K562 (cell line): ENCODE measurements at regions not wholly inside any gene's neighbourhood (a gene's known extent, or its start where the extent isn't known, plus 50 kb on each side); places are given as distances from the start of the nearest gene placed in this dataset.

Experiments used
- ATAC-seq: fragments of 200-7000 bp; cut with Tn5 transposase; 3 replicates; pipeline ENCODE4 v1.9.1; 2020; ENCODE audit warnings: moderate library complexity
- BruUV-seq: library from RNA; stranded (reverse); fragments of 400-500 nt; replicated peaks from 2 replicates; lab custom pipeline; 2021; lab: Mats Ljungman, UMichigan
- CTCF ChIA-PET: fragments of 300-600 bp; formaldehyde crosslinking; extraction: SDS; loops from one replicate; lab custom pipeline; 2021; ENCODE audit warnings: low intra/inter-chr PET ratio; lab: Yijun Ruan, JAX
- POLR2A ChIA-PET: fragments of 300-600, 350-650 bp; sonication (Branson Sonifier 250); formaldehyde crosslinking; extraction: SDS; loops from one replicate; lab custom pipeline; 2021; ENCODE audit warnings: antibody characterized with exemption, inconsistent platforms; lab: Yijun Ruan, JAX
- DNase-seq, 4 experiments: peaks; one replicate each; pipeline versions ENCODE4 v3.0.0 to v3.0.0-alpha.2; 2011 to 2018; ENCODE audit warnings: low spot score in 3 of 4, mixed read lengths in 3 of 4; ENCODE audit errors: extremely low read depth in 1 of 4
- FAIRE-seq: peaks from 2 replicates; lab custom pipeline; 2011; peaks lifted over from hg19 to GRCh38; lab: Jason Lieb, UNC
- H2AFZ ChIP-seq: 2 replicates; pipeline ENCODE4 v1.6.0; 2011; ENCODE audit warnings: low read depth, low read length, control low read depth, inconsistent platforms
- H3K27ac ChIP-seq: fragments of 200-600 bp; 3 replicates; pipeline ENCODE4 v1.8.0; 2011; ENCODE audit warnings: low read depth, mild to moderate bottlenecking, control low read depth, inconsistent platforms, low read length, moderate library complexity, mixed read lengths; ENCODE audit errors: extremely low read depth
- H3K27me3 ChIP-seq, 2 experiments: fragments of 300-600 bp in 1 of 2; 2 replicates in 1 of 2; 3 replicates in 1 of 2; pipeline versions ENCODE4 v1.6.0 to v1.8.0; 2011; ENCODE audit warnings: inconsistent platforms in 2 of 2, low read length in 2 of 2, mild to moderate bottlenecking in 1 of 2, mixed read lengths in 1 of 2, moderate library complexity in 1 of 2; ENCODE audit not compliant: control insufficient read depth in 2 of 2, insufficient read depth in 2 of 2
- H3K36me3 ChIP-seq: fragments of 300-600 bp; 3 replicates; pipeline ENCODE4 v1.8.0; 2011; ENCODE audit warnings: mild to moderate bottlenecking, low read length, inconsistent platforms; ENCODE audit not compliant: control insufficient read depth, insufficient read depth
- H3K4me1 ChIP-seq, 2 experiments: fragments of 200-600 bp in 1 of 2; replicated peaks in 1 of 2; 2 replicates in 1 of 2; 3 replicates in 1 of 2; pipeline versions ENCODE4 v1.5.1 to v1.8.0; 2011; ENCODE audit warnings: inconsistent platforms in 2 of 2, low read length in 2 of 2, mild to moderate bottlenecking in 1 of 2, mixed read lengths in 1 of 2, moderate library complexity in 1 of 2; ENCODE audit not compliant: control insufficient read depth in 2 of 2, insufficient read depth in 2 of 2
- H3K4me2 ChIP-seq: 2 replicates; pipeline ENCODE4 v1.6.1; 2011; ENCODE audit warnings: low read length, control low read depth, inconsistent platforms, mixed read lengths; ENCODE audit not compliant: insufficient read depth
- H3K4me3 ChIP-seq: fragments of 200-600 bp; sonication (generic), shearing (Covaris generic); 2 replicates; pipeline ENCODE4 v1.5.1; 2016; ENCODE audit warnings: control low read depth, inconsistent platforms
- H3K79me2 ChIP-seq: fragments of 200-600 bp; 3 replicates; pipeline ENCODE4 v1.8.0; 2011; ENCODE audit warnings: low read length, inconsistent platforms; ENCODE audit not compliant: control insufficient read depth, insufficient read depth
- H3K9ac ChIP-seq, 2 experiments: 2 replicates each; pipeline versions ENCODE4 v1.6.0 to v1.6.1; 2011; ENCODE audit warnings: low read depth in 2 of 2, low read length in 2 of 2, control low read depth in 1 of 2, inconsistent platforms in 1 of 2, mild to moderate bottlenecking in 1 of 2, mixed read lengths in 1 of 2; ENCODE audit not compliant: insufficient read depth in 1 of 2
- H3K9me1 ChIP-seq: one replicate; pipeline ENCODE4 v1.6.0; 2011; ENCODE audit warnings: inconsistent platforms, mild to moderate bottlenecking, low read length, moderate library complexity; ENCODE audit not compliant: control insufficient read depth, insufficient read depth
- H3K9me3 ChIP-seq: replicated peaks from 2 replicates; pipeline ENCODE4 v1.5.1; 2011; ENCODE audit warnings: low read depth, low read length, inconsistent platforms; ENCODE audit not compliant: control insufficient read depth, insufficient read depth
- H4K20me1 ChIP-seq: replicated peaks from 2 replicates; pipeline ENCODE4 v1.6.1; 2011; ENCODE audit warnings: low read length, inconsistent platforms, mixed read lengths; ENCODE audit not compliant: control insufficient read depth, insufficient read depth
- FIP1L1 ChIP-seq: fragments of 200-400 bp; formaldehyde crosslinking; IDR thresholded peaks from 2 replicates; pipeline ENCODE4 v1.6.1; 2018; ENCODE audit warnings: mild to moderate bottlenecking, low read depth, low read length; ENCODE audit not compliant: poor library complexity, severe bottlenecking
- IRF2 ChIP-seq: sonication (generic); formaldehyde crosslinking; IDR thresholded peaks from 2 replicates; pipeline ENCODE4 v1.8.1; 2022; ENCODE audit warnings: mild to moderate bottlenecking, missing genetic modification reagents
- NCOA6 ChIP-seq: fragments of 450-650 bp; IDR thresholded peaks from 2 replicates; pipeline ENCODE4 v1.6.1; 2017; ENCODE audit warnings: mild to moderate bottlenecking
- RAD21 ChIP-seq, 2 experiments: fragments of 250-450 bp in 1 of 2; fragments of 450-650 bp in 1 of 2; sonication (Bioruptor Pico) in 1 of 2; formaldehyde crosslinking in 1 of 2; IDR thresholded peaks in 1 of 2; conservative IDR thresholded peaks in 1 of 2; 2 replicates each; pipeline versions ENCODE4 v1.4.0 to v1.8.0; 2020 to 2022; ENCODE audit warnings: mild to moderate bottlenecking in 2 of 2, moderate library complexity in 1 of 2
- RBM25 ChIP-seq: fragments of 200-400 bp; formaldehyde crosslinking; IDR thresholded peaks from 2 replicates; pipeline ENCODE4 v1.6.1; 2018; ENCODE audit warnings: low read length, low read depth, moderate library complexity; ENCODE audit not compliant: severe bottlenecking
- SMC3 ChIP-seq: conservative IDR thresholded peaks from 2 replicates; pipeline ENCODE4 v1.6.1; 2011; ENCODE audit warnings: low read depth, low read length, improper control_type of control experiment; ENCODE audit not compliant: insufficient read depth
- WGBS: fragments of 100-300 bp; shearing (Covaris generic); methylation state at CpG from one replicate; pipeline ENCODE4 v1.1.6; 2016; ENCODE audit warnings: low coverage, mixed read lengths; ENCODE audit not compliant: insufficient coverage; ENCODE audit errors: missing lambda C conversion rate; 5-methylcytosine and 5-hydroxymethylcytosine counted together
- in situ Hi-C: fragments of 300-500 bp; cut with MboI; formaldehyde crosslinking; loops from 4 replicates; pipeline ENCODE4 v1.15.0; 2018; ENCODE audit warnings: inconsistent platforms, mixed read lengths
- intact Hi-C: fragments of 100-400 bp; cut with micrococcal nuclease; formaldehyde crosslinking; loops from 2 replicates; pipeline ENCODE4 v1.14.2; 2022
- TF ChIP-seq, protein P1 (sequence below): fragments of 250-450 bp; sonication (Bioruptor Pico); IDR thresholded peaks from 2 replicates; pipeline ENCODE4 v1.4.0; 2020; ENCODE audit warnings: mild to moderate bottlenecking, moderate library complexity
- TF ChIP-seq, protein P2 (sequence below), 2 experiments: fragments of 450-650 bp; IDR thresholded peaks; 2 replicates each; pipeline ENCODE4 v1.6.1; 2016
- TF ChIP-seq, protein P3 (sequence below): fragments of 450-650 bp; formaldehyde crosslinking; IDR thresholded peaks from 2 replicates; pipeline ENCODE4 v1.4.0; 2022; ENCODE audit warnings: missing genetic modification characterization

DNA sequence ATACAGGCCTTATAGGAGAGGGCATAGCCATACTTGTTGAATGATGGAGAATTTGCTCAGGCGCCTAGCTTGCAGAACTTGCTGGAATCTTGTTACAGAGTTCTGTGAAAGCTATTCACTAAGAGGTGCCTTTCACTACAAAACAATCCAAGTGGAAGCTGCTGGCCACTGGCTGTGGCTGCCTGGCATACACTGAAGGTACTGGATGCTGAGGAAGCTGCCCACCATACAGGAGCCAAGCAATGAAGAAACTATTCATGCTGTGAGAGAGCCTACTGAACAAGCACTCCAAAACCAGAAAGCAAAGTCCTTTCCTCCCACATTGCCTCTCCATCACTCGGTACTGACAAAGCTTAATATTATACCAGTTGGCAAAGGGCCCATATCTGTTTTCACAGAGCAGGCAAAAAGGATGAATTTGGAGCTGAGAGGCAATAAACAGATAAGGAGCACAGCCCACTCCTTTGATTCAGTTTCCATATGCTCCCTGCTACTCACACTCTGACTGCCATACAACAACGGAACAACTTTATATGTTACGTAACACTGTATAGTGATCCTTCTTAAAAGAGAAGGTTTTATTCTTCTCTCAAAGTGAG lies 192.6 kb upstream of the ALCAM start:
- in situ Hi-C loops (no loop called here), intact Hi-C loops (no loop called here)
- Histone ChIP-seq H3K4me3 (no peak overlapping the region), H3K27me3 (no peaks in the 10 kb centered on the region), H3K9me1 (no peaks in the 10 kb centered on the region), H3K4me1 (no peaks in the 10 kb centered on the region), H2AFZ (no peak overlapping the region), H3K4me2 (no peak overlapping the region), H4K20me1 (no peaks in the 10 kb centered on the region), H3K27ac (no peak overlapping the region), H3K9me3 (no peaks in the 10 kb centered on the region), H3K9ac (no peak overlapping the region), H3K36me3 (no peaks in the 10 kb centered on the region), H3K79me2 (no peaks in the 10 kb centered on the region)
- CTCF ChIA-PET: no interaction called here
- TF ChIP-seq RBM25: no peak
- DNase-seq: no peak
- BruUV-seq: no TSS peak
- 0% methylated on average over 4 of the region's 4 CpGs for WGBS
- POLR2A ChIA-PET: no interaction called here
- FAIRE-seq: no peak
- ATAC-seq: no peak

DNA sequence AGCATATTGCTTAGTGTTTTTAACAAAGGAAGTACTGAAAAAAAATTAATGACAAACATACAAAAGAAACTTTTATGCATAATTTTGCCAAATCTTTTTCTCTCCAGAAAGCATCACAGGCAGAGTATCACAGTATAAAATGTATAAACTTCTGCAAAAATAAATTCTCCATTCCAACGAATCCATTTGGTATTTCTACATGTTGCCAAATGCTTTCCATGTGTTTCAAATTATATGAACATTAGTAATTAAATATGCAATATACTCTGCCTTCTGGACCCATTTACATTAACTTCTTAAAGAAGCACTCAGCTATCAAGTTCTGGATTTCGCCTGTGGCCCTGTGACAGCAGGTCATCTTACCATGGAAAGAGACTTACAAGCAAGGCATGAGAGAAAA lies 189.1 kb upstream of the ALCAM start:
- no peak for FAIRE-seq
- Histone ChIP-seq H3K9ac (no peak overlapping the region), H3K27me3 (no peaks in the 10 kb centered on the region), H3K4me2 (no peak overlapping the region), H3K9me1 (no peaks in the 10 kb centered on the region), H4K20me1 (no peaks in the 10 kb centered on the region), H3K9me3 (no peaks in the 10 kb centered on the region), H3K27ac (no peak overlapping the region), H3K4me1 (no peaks in the 10 kb centered on the region), H3K79me2 (no peaks in the 10 kb centered on the region), H3K36me3 (no peaks in the 10 kb centered on the region), H3K4me3 (no peak overlapping the region), H2AFZ (no peak overlapping the region)
- WGBS: 0% methylated on average over 2 of the region's 2 CpGs
- no peak for ATAC-seq
- ChIA-PET POLR2A (no interaction called here), CTCF (no interaction called here)
- no peak for DNase-seq
- intact Hi-C loops: no loop called here
- BruUV-seq: no TSS peak
- in situ Hi-C loops: no loop called here
- TF ChIP-seq RAD21 (CRISPR knock-in tag; conservative IDR thresholded peaks at IDR 0.05 in 1 of 2, IDR thresholded peaks at IDR 0.05 in 1 of 2) (no peak), IRF2 (no peak), SMC3 (no peak), NCOA6 (no peak), FIP1L1 (no peak)
- TF ChIP-seq, protein P1, sequence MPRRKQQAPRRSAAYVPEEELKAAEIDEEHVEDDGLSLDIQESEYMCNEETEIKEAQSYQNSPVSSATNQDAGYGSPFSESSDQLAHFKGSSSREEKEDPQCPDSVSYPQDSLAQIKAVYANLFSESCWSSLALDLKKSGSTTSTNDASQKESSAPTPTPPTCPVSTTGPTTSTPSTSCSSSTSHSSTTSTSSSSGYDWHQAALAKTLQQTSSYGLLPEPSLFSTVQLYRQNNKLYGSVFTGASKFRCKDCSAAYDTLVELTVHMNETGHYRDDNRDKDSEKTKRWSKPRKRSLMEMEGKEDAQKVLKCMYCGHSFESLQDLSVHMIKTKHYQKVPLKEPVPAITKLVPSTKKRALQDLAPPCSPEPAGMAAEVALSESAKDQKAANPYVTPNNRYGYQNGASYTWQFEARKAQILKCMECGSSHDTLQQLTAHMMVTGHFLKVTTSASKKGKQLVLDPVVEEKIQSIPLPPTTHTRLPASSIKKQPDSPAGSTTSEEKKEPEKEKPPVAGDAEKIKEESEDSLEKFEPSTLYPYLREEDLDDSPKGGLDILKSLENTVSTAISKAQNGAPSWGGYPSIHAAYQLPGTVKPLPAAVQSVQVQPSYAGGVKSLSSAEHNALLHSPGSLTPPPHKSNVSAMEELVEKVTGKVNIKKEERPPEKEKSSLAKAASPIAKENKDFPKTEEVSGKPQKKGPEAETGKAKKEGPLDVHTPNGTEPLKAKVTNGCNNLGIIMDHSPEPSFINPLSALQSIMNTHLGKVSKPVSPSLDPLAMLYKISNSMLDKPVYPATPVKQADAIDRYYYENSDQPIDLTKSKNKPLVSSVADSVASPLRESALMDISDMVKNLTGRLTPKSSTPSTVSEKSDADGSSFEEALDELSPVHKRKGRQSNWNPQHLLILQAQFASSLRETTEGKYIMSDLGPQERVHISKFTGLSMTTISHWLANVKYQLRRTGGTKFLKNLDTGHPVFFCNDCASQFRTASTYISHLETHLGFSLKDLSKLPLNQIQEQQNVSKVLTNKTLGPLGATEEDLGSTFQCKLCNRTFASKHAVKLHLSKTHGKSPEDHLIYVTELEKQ (CRISPR knock-in tag): no peak
- TF ChIP-seq, protein P2, sequence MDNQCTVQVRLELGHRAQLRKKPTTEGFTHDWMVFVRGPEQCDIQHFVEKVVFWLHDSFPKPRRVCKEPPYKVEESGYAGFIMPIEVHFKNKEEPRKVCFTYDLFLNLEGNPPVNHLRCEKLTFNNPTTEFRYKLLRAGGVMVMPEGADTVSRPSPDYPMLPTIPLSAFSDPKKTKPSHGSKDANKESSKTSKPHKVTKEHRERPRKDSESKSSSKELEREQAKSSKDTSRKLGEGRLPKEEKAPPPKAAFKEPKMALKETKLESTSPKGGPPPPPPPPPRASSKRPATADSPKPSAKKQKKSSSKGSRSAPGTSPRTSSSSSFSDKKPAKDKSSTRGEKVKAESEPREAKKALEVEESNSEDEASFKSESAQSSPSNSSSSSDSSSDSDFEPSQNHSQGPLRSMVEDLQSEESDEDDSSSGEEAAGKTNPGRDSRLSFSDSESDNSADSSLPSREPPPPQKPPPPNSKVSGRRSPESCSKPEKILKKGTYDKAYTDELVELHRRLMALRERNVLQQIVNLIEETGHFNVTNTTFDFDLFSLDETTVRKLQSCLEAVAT (IDR thresholded peaks at IDR 0.05): no peak
- TF ChIP-seq, protein P3, sequence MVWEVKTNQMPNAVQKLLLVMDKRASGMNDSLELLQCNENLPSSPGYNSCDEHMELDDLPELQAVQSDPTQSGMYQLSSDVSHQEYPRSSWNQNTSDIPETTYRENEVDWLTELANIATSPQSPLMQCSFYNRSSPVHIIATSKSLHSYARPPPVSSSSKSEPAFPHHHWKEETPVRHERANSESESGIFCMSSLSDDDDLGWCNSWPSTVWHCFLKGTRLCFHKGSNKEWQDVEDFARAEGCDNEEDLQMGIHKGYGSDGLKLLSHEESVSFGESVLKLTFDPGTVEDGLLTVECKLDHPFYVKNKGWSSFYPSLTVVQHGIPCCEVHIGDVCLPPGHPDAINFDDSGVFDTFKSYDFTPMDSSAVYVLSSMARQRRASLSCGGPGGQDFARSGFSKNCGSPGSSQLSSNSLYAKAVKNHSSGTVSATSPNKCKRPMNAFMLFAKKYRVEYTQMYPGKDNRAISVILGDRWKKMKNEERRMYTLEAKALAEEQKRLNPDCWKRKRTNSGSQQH (CRISPR knock-in tag): no peak
